Sigmoid colon (tissue), 3 donors: ENCODE measurements at regions not wholly inside any gene's neighbourhood (a gene's known extent, or its start where the extent isn't known, plus 50 kb on each side); places are given as distances from the start of the nearest gene placed in this dataset.

ENCODE experiments used
- POLR2A ChIP-seq, 2 donors: fragments of 450-650 bp; IDR thresholded peaks; one replicate each; pipeline ENCODE4 v1.6.1; 2016; ENCODE audit warnings: antibody characterized with exemption in 2 of 2, mild to moderate bottlenecking in 2 of 2, moderate library complexity in 2 of 2
- TF ChIP-seq, protein P1 (sequence below), 4 experiments: fragments of 450-650 bp in 3 of 4; fragments of 200-600 bp in 1 of 4; IDR thresholded peaks; one replicate each; pipeline ENCODE4 v1.5.1; 2016 to 2019; ENCODE audit warnings: antibody characterized with exemption in 4 of 4, mild to moderate bottlenecking in 3 of 4, moderate library complexity in 2 of 4

DNA sequence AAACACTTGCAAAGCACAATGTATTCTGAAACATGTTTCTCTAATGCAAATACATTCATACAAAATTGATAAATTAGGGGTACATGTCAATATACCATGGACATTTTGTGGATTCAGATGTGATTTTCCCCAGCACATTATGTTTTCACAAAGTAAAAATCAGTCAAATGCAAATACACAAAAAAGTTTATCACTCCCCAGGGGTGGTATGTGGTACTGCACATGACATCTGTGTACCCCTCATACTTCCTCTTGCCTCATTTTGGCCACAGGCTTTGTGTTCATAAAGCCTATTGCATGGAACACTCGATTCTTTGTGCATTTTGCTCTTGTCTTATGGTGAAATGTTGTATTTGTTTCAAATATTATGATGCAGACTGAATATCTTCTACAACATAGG, 116.8 kb upstream of the PDE4D start:
- TF ChIP-seq, protein P1, sequence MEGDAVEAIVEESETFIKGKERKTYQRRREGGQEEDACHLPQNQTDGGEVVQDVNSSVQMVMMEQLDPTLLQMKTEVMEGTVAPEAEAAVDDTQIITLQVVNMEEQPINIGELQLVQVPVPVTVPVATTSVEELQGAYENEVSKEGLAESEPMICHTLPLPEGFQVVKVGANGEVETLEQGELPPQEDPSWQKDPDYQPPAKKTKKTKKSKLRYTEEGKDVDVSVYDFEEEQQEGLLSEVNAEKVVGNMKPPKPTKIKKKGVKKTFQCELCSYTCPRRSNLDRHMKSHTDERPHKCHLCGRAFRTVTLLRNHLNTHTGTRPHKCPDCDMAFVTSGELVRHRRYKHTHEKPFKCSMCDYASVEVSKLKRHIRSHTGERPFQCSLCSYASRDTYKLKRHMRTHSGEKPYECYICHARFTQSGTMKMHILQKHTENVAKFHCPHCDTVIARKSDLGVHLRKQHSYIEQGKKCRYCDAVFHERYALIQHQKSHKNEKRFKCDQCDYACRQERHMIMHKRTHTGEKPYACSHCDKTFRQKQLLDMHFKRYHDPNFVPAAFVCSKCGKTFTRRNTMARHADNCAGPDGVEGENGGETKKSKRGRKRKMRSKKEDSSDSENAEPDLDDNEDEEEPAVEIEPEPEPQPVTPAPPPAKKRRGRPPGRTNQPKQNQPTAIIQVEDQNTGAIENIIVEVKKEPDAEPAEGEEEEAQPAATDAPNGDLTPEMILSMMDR (IDR thresholded peaks at IDR 0.05), result peak in 1 of 4 experiments; percentile 11
- TF ChIP-seq POLR2A (IDR thresholded peaks at IDR 0.05), result no peak
